Thyroid gland (tissue), 4 donors: ENCODE measurements at regions not wholly inside any gene's neighbourhood (a gene's known extent, or its start where the extent isn't known, plus 50 kb on each side); places are given as distances from the start of the nearest gene placed in this dataset.

ENCODE experiments used
- DNase-seq, 2 donors: peaks; one replicate each; pipeline ENCODE4 v3.0.0-alpha.2; 2019
- H3K27ac ChIP-seq, 3 donors: fragments of 200-600 bp; sonication (generic); 1 replicate in 2 of 3; 2 replicates in 1 of 3; pipeline ENCODE4 v1.5.1; 2016 to 2019; ENCODE audit warnings: mild to moderate bottlenecking in 1 of 3, moderate library complexity in 1 of 3
- H3K27me3 ChIP-seq: fragments of 200-600 bp; sonication (generic); one replicate; pipeline ENCODE4 v1.5.1; 2019
- H3K36me3 ChIP-seq, 2 donors: fragments of 200-600 bp; sonication (generic); one replicate each; pipeline ENCODE4 v1.5.1; 2016 to 2019
- H3K4me1 ChIP-seq, 2 donors: fragments of 200-600 bp; sonication (generic); one replicate each; pipeline ENCODE4 v1.5.1; 2017 to 2019
- H3K4me3 ChIP-seq, 3 donors: fragments of 200-600 bp; sonication (generic); replicated peaks in 1 of 3; 1 replicate in 2 of 3; 2 replicates in 1 of 3; pipeline ENCODE4 v1.5.1; 2016; ENCODE audit warnings: mild to moderate bottlenecking in 1 of 3
- H3K9me3 ChIP-seq: fragments of 200-600 bp; sonication (generic); one replicate; pipeline ENCODE4 v1.5.1; 2017
- CTCF ChIP-seq, 6 experiments: fragments of 200-600 bp in 3 of 6; fragments of 450-650 bp in 3 of 6; sonication (generic) in 3 of 6; IDR thresholded peaks; one replicate each; pipeline ENCODE4 v1.5.1; 2016 to 2019; ENCODE audit warnings: antibody characterized with exemption in 6 of 6, mild to moderate bottlenecking in 2 of 6, inconsistent platforms in 1 of 6, moderate library complexity in 1 of 6
- POLR2A ChIP-seq, 2 donors: fragments of 450-650 bp; IDR thresholded peaks; one replicate each; pipeline ENCODE4 v1.6.1; 2017; ENCODE audit warnings: antibody characterized with exemption in 2 of 2, mild to moderate bottlenecking in 2 of 2, moderate library complexity in 1 of 2
- WGBS, 2 donors: methylation state at CpG; one replicate each; pipeline ENCODE4 v1.1.5; 2017; 5-methylcytosine and 5-hydroxymethylcytosine counted together
- intact Hi-C: fragments of 100-400 bp; cut with DNase I; formaldehyde crosslinking; loops from one replicate; pipeline ENCODE4 v1.15.1; 2023

- WGBS, 2 donors = 78 to 82% methylated on average over 4 of the region's 4 CpGs
- TF ChIP-seq POLR2A (IDR thresholded peaks at IDR 0.05) (no peak), CTCF (IDR thresholded peaks at IDR 0.05) (no peak)
- intact Hi-C loops = no loop called here
These were observed 114.1 kb downstream of the FAM9B start for GRCh38 chrX:8919801-8920200.

GRCh38 chrX:8916697-8917096, 115.5 kb upstream of the FAM9A start:
- Histone ChIP-seq H3K9me3 (no peaks in the 10 kb centered on the region), H3K27me3 (no peaks in the 10 kb centered on the region), H3K4me1 (no peaks in the 10 kb centered on the region), H3K36me3 (no peaks in the 10 kb centered on the region), H3K27ac (no peak overlapping the region), H3K4me3 (no peak overlapping the region)
- intact Hi-C loops = no loop called here
- 75 to 83% methylated on average over 1 of the region's 1 CpG for WGBS, 2 donors
- TF ChIP-seq POLR2A (IDR thresholded peaks at IDR 0.05) (no peak), CTCF (IDR thresholded peaks at IDR 0.05) (no peak)
- no peak for DNase-seq

More at GRCh38 chrX:8919801-8920200, 114.1 kb downstream of the FAM9B start:
- Histone ChIP-seq H3K36me3 (no peaks in the 10 kb centered on the region), H3K27me3 (no peaks in the 10 kb centered on the region), H3K4me1 (no peaks in the 10 kb centered on the region), H3K9me3 (no peaks in the 10 kb centered on the region), H3K4me3 (no peak overlapping the region), H3K27ac (no peak overlapping the region)
- DNase-seq = no peak

- Histone ChIP-seq H3K36me3 (no peaks in the 10 kb centered on the region), H3K27ac (no peak overlapping the region), H3K9me3 (no peaks in the 10 kb centered on the region), H3K4me3 (no peak overlapping the region), H3K4me1 (no peaks in the 10 kb centered on the region), H3K27me3 (no peaks in the 10 kb centered on the region)
- WGBS, 2 donors = 72 to 88% methylated on average over 4 of the region's 4 CpGs
- no peak for DNase-seq
- intact Hi-C loops = no loop called here
- TF ChIP-seq CTCF (IDR thresholded peaks at IDR 0.05) (no peak), POLR2A (IDR thresholded peaks at IDR 0.05) (no peak)
These were observed 113.5 kb upstream of the FAM9A start for GRCh38 chrX:8914681-8915080.

GRCh38 chrX:8913655-8914409, 112.6 kb upstream of the FAM9A start:
- Histone ChIP-seq H3K4me1 (no peaks in the 10 kb centered on the region), H3K4me3 (no peak overlapping the region), H3K27me3 (no peaks in the 10 kb centered on the region), H3K27ac (no peak overlapping the region), H3K36me3 (no peaks in the 10 kb centered on the region), H3K9me3 (no peaks in the 10 kb centered on the region)
- 63 to 80% methylated on average over 6 of the region's 6 CpGs for WGBS, 2 donors
- DNase-seq = no peak
- no peak for TF ChIP-seq CTCF (IDR thresholded peaks at IDR 0.05)
- no peak for TF ChIP-seq POLR2A (IDR thresholded peaks at IDR 0.05)
- intact Hi-C loops = no loop called here

- TF ChIP-seq CTCF (IDR thresholded peaks at IDR 0.05) (no peak), POLR2A (IDR thresholded peaks at IDR 0.05) (no peak)
- Histone ChIP-seq H3K27me3 (no peaks in the 10 kb centered on the region), H3K4me3 (no peak overlapping the region), H3K9me3 (no peaks in the 10 kb centered on the region), H3K4me1 (no peaks in the 10 kb centered on the region), H3K27ac (no peak overlapping the region), H3K36me3 (no peaks in the 10 kb centered on the region)
- DNase-seq = no peak
- intact Hi-C loops = no loop called here
- WGBS, 2 donors = 84 to 91% methylated on average over 2 of the region's 2 CpGs
These were observed 106.5 kb upstream of the FAM9A start for GRCh38 chrX:8907688-8908087.
